ENCODE measurements at regions not wholly inside any gene's neighbourhood (a gene's known extent, or its start where the extent isn't known, plus 50 kb on each side); places are given as distances from the start of the nearest gene placed in this dataset.

GRCh38 chr13:90535421-90535820 lies 812.1 kb upstream of the MIR17HG start:
- Histone ChIP-seq H2BK12ac (ENCODE audit: low read length) (no peak overlapping the region), H3K4me1 (ENCODE audit: control insufficient read depth in 1 of 2, insufficient read depth in 2 of 2, low read length in 2 of 2) (no peaks in the 10 kb centered on the region), H2BK5ac (ENCODE audit: low read depth, low read length, poor library complexity) (no peak overlapping the region), H3K79me2 (ENCODE audit: control insufficient read depth, insufficient read depth, low read length, poor library complexity) (no peaks in the 10 kb centered on the region), H2AFZ (ENCODE audit: insufficient read depth, low read length, poor library complexity) (no peak overlapping the region), H3K4ac (ENCODE audit: low read depth, low read length) (no peak overlapping the region), H3K23ac (ENCODE audit: low read length) (no peak overlapping the region), H4K8ac (ENCODE audit: low read depth, low read length) (no peak overlapping the region), H3K27me3 (ENCODE audit: insufficient read depth, low read length) (no peaks in the 10 kb centered on the region), H3K79me1 (ENCODE audit: low read length) (no peaks in the 10 kb centered on the region), H3K36me3 (ENCODE audit: control insufficient read depth in 1 of 2, insufficient read depth in 2 of 2, low read length in 2 of 2) (no peaks in the 10 kb centered on the region), H3K4me3 (ENCODE audit: low read depth, low read length) (no peak overlapping the region), H2AK5ac (ENCODE audit: low read length) (no peak overlapping the region), H2BK120ac (ENCODE audit: insufficient read depth, low read length, poor library complexity) (no peak overlapping the region), H3K4me2 (ENCODE audit: low read length) (no peak overlapping the region), H4K91ac (ENCODE audit: low read depth, low read length) (no peak overlapping the region), H3K14ac (ENCODE audit: low read length) (no peak overlapping the region), H3K18ac (ENCODE audit: low read length) (no peak overlapping the region), H3K27ac (ENCODE audit: low read depth, low read length) (no peak overlapping the region), H3K9ac (ENCODE audit: low read length) (no peak overlapping the region), H4K12ac (ENCODE audit: low read depth, low read length) (no peak overlapping the region), H3K9me3 (ENCODE audit: insufficient read depth, low read depth, low read length) (no peaks in the 10 kb centered on the region)
- DNase-seq: no peak
- WGBS (ENCODE audit: extremely low coverage, insufficient coverage, insufficient read length): no CpG with 5 or more reads among the region's 2 CpGs

- H3K36me3 ChIP-seq (ENCODE audit: control insufficient read depth in 1 of 2, insufficient read depth in 2 of 2, low read length in 2 of 2): no peaks in the 10 kb centered on the region
- no peak overlapping the region for H2AK5ac ChIP-seq (ENCODE audit: low read length)
- no peak overlapping the region for H3K4me3 ChIP-seq (ENCODE audit: low read depth, low read length)
- H3K18ac ChIP-seq (ENCODE audit: low read length): no peak overlapping the region
- H3K9ac ChIP-seq (ENCODE audit: low read length): no peak overlapping the region
- no peaks in the 10 kb centered on the region for H3K4me1 ChIP-seq (ENCODE audit: control insufficient read depth in 1 of 2, insufficient read depth in 2 of 2, low read length in 2 of 2)
- H3K79me1 ChIP-seq (ENCODE audit: low read length): no peaks in the 10 kb centered on the region
- H2BK120ac ChIP-seq (ENCODE audit: insufficient read depth, low read length, poor library complexity): no peak overlapping the region
- H3K4me2 ChIP-seq (ENCODE audit: low read length): no peak overlapping the region
- no peak overlapping the region for H3K27ac ChIP-seq (ENCODE audit: low read depth, low read length)
- H2BK5ac ChIP-seq (ENCODE audit: low read depth, low read length, poor library complexity): no peak overlapping the region
- no CpG with 5 or more reads among the region's 2 CpGs for WGBS (ENCODE audit: extremely low coverage, insufficient coverage, insufficient read length)
- no peak overlapping the region for H3K4ac ChIP-seq (ENCODE audit: low read depth, low read length)
- H2AFZ ChIP-seq (ENCODE audit: insufficient read depth, low read length, poor library complexity): no peak overlapping the region
- no peaks in the 10 kb centered on the region for H3K27me3 ChIP-seq (ENCODE audit: insufficient read depth, low read length)
- H3K79me2 ChIP-seq (ENCODE audit: control insufficient read depth, insufficient read depth, low read length, poor library complexity): no peaks in the 10 kb centered on the region
- no peak overlapping the region for H4K8ac ChIP-seq (ENCODE audit: low read depth, low read length)
- no peak overlapping the region for H2BK12ac ChIP-seq (ENCODE audit: low read length)
- no peak overlapping the region for H4K91ac ChIP-seq (ENCODE audit: low read depth, low read length)
- no peak overlapping the region for H4K12ac ChIP-seq (ENCODE audit: low read depth, low read length)
- no peak overlapping the region for H3K23ac ChIP-seq (ENCODE audit: low read length)
- no peak for DNase-seq
- H3K9me3 ChIP-seq (ENCODE audit: insufficient read depth, low read depth, low read length): no peaks in the 10 kb centered on the region
- H3K14ac ChIP-seq (ENCODE audit: low read length): no peak overlapping the region
These were observed 809.4 kb upstream of the MIR17HG start for GRCh38 chr13:90538063-90538462.

DNA sequence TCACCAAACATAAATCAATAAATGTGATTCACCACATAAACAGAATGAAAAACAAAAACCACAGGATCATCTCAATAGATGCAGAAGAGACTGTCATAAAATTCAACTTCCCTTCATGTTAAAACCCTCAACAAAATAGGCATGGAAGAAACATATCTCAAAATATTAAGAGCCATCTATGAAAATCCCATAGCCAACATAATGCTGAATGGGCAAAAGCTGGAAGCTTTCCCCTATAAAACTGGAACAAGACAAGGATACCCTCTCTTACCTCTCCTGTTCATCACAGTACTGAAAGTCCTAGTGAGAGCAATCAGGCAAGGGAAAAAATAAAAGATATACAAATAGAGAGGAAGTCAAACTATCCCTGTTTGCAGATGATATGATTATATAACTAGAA lies 806.1 kb upstream of the MIR17HG start:
- no peak overlapping the region for H2AFZ ChIP-seq (ENCODE audit: insufficient read depth, low read length, poor library complexity)
- H3K36me3 ChIP-seq (ENCODE audit: control insufficient read depth in 1 of 2, insufficient read depth in 2 of 2, low read length in 2 of 2): no peaks in the 10 kb centered on the region
- no peak overlapping the region for H3K4ac ChIP-seq (ENCODE audit: low read depth, low read length)
- no peak overlapping the region for H3K23ac ChIP-seq (ENCODE audit: low read length)
- H4K8ac ChIP-seq (ENCODE audit: low read depth, low read length): no peak overlapping the region
- no peak overlapping the region for H2BK5ac ChIP-seq (ENCODE audit: low read depth, low read length, poor library complexity)
- no peak overlapping the region for H3K14ac ChIP-seq (ENCODE audit: low read length)
- H3K18ac ChIP-seq (ENCODE audit: low read length): no peak overlapping the region
- no peak for DNase-seq
- H3K9ac ChIP-seq (ENCODE audit: low read length): no peak overlapping the region
- no peaks in the 10 kb centered on the region for H3K79me2 ChIP-seq (ENCODE audit: control insufficient read depth, insufficient read depth, low read length, poor library complexity)
- H3K4me1 ChIP-seq (ENCODE audit: control insufficient read depth in 1 of 2, insufficient read depth in 2 of 2, low read length in 2 of 2): no peaks in the 10 kb centered on the region
- no peak overlapping the region for H3K4me3 ChIP-seq (ENCODE audit: low read depth, low read length)
- H2BK120ac ChIP-seq (ENCODE audit: insufficient read depth, low read length, poor library complexity): no peak overlapping the region
- no peak overlapping the region for H2BK12ac ChIP-seq (ENCODE audit: low read length)
- no peak overlapping the region for H4K12ac ChIP-seq (ENCODE audit: low read depth, low read length)
- H3K4me2 ChIP-seq (ENCODE audit: low read length): no peak overlapping the region
- H3K27me3 ChIP-seq (ENCODE audit: insufficient read depth, low read length): no peaks in the 10 kb centered on the region
- H3K79me1 ChIP-seq (ENCODE audit: low read length): no peaks in the 10 kb centered on the region
- H4K91ac ChIP-seq (ENCODE audit: low read depth, low read length): no peak overlapping the region
- H2AK5ac ChIP-seq (ENCODE audit: low read length): no peak overlapping the region
- H3K27ac ChIP-seq (ENCODE audit: low read depth, low read length): no peak overlapping the region
- no peaks in the 10 kb centered on the region for H3K9me3 ChIP-seq (ENCODE audit: insufficient read depth, low read depth, low read length)

- no peak overlapping the region for H2BK120ac ChIP-seq (ENCODE audit: insufficient read depth, low read length, poor library complexity)
- H3K9me3 ChIP-seq (ENCODE audit: insufficient read depth, low read depth, low read length): peaks cover 7% of the 10 kb centered on the region
- H4K12ac ChIP-seq (ENCODE audit: low read depth, low read length): no peak overlapping the region
- H4K8ac ChIP-seq (ENCODE audit: low read depth, low read length): no peak overlapping the region
- no peak overlapping the region for H3K14ac ChIP-seq (ENCODE audit: low read length)
- H3K4me3 ChIP-seq (ENCODE audit: low read depth, low read length): no peak overlapping the region
- no peak overlapping the region for H3K23ac ChIP-seq (ENCODE audit: low read length)
- no peak overlapping the region for H4K91ac ChIP-seq (ENCODE audit: low read depth, low read length)
- H3K79me1 ChIP-seq (ENCODE audit: low read length): no peaks in the 10 kb centered on the region
- H3K27ac ChIP-seq (ENCODE audit: low read depth, low read length): no peak overlapping the region
- H3K4ac ChIP-seq (ENCODE audit: low read depth, low read length): no peak overlapping the region
- H3K18ac ChIP-seq (ENCODE audit: low read length): no peak overlapping the region
- H2AK5ac ChIP-seq (ENCODE audit: low read length): no peak overlapping the region
- no CpG with 5 or more reads among the region's 4 CpGs for WGBS (ENCODE audit: extremely low coverage, insufficient coverage, insufficient read length)
- H3K36me3 ChIP-seq (ENCODE audit: control insufficient read depth in 1 of 2, insufficient read depth in 2 of 2, low read length in 2 of 2): no peaks in the 10 kb centered on the region
- H3K9ac ChIP-seq (ENCODE audit: low read length): no peak overlapping the region
- no peak overlapping the region for H2BK12ac ChIP-seq (ENCODE audit: low read length)
- H3K27me3 ChIP-seq (ENCODE audit: insufficient read depth, low read length): no peaks in the 10 kb centered on the region
- no peaks in the 10 kb centered on the region for H3K79me2 ChIP-seq (ENCODE audit: control insufficient read depth, insufficient read depth, low read length, poor library complexity)
- no peak overlapping the region for H2BK5ac ChIP-seq (ENCODE audit: low read depth, low read length, poor library complexity)
- no peak overlapping the region for H2AFZ ChIP-seq (ENCODE audit: insufficient read depth, low read length, poor library complexity)
- no peak for DNase-seq
- H3K4me1 ChIP-seq (ENCODE audit: control insufficient read depth in 1 of 2, insufficient read depth in 2 of 2, low read length in 2 of 2): no peaks in the 10 kb centered on the region
- H3K4me2 ChIP-seq (ENCODE audit: low read length): no peak overlapping the region
These were observed 804.5 kb upstream of the MIR17HG start for GRCh38 chr13:90542959-90543505.

Data from trophoblast cell (in vitro differentiated cells and primary cell).